Frontal cortex (tissue), 3 donors: ENCODE measurements at regions not wholly inside any gene's neighbourhood (a gene's known extent, or its start where the extent isn't known, plus 50 kb on each side); places are given as distances from the start of the nearest gene placed in this dataset.
A peak's percentile ranks its signal among the peaks of the same experiment; 100 is the strongest.
"Not testable (repeated sequence)": the region's sequence is repeated elsewhere in the genome, so short reads cannot be mapped to it uniquely, and the experiment has no call there.

Experiments used
- DNase-seq, 2 donors: peaks; one replicate each; pipeline ENCODE4 v3.0.0; 2012; ENCODE audit warnings: low spot score in 2 of 2
- FAIRE-seq: peaks from 2 replicates; lab custom pipeline; 2012; peaks lifted over from hg19 to GRCh38; lab: Jason Lieb, UNC
- donor health status: control.
- donor health status: control.
- donor health status: control.

GRCh38 chr6:74057326-74057725 is 361.3 kb downstream of the CD109 start:
- FAIRE-seq, result no peak
- no peak for DNase-seq

GRCh38 chr6:74054190-74054589 is 358.2 kb downstream of the CD109 start:
- FAIRE-seq (no peak), DNase-seq (no peak)

- DNase-seq (no peak), FAIRE-seq (no peak)
Observed at GRCh38 chr6:74050921-74051320, 354.9 kb downstream of the CD109 start.

- no peak for FAIRE-seq
- no peak for DNase-seq
Observed at GRCh38 chr6:74048387-74048786, 352.4 kb downstream of the CD109 start.

- DNase-seq (no peak), FAIRE-seq (no peak)
Observed at GRCh38 chr6:74044417-74045096, 348.6 kb downstream of the CD109 start.

- DNase-seq (no peak), FAIRE-seq (no peak)
Observed at GRCh38 chr6:74041420-74041819, 345.4 kb downstream of the CD109 start.

GRCh38 chr6:74018825-74019224 is 322.8 kb downstream of the CD109 start:
- FAIRE-seq (no peak), DNase-seq (no peak)

- no peak for DNase-seq
- no peak for FAIRE-seq
Observed at GRCh38 chr6:74015427-74015826, 319.4 kb downstream of the CD109 start.

GRCh38 chr6:74000666-74001490 is 304.9 kb downstream of the CD109 start:
- FAIRE-seq, result no peak
- no peak for DNase-seq

GRCh38 chr6:73990609-73991238 is 294.7 kb downstream of the CD109 start:
- FAIRE-seq, DNase-seq: not testable (repeated sequence)

GRCh38 chr6:73989428-73989827 is 293.4 kb downstream of the CD109 start:
- FAIRE-seq (no peak), DNase-seq (no peak)

- DNase-seq, result no peak
- FAIRE-seq, result no peak
Observed at GRCh38 chr6:73985891-73986290, 289.9 kb downstream of the CD109 start.

GRCh38 chr6:73984571-73985210 is 288.7 kb downstream of the CD109 start:
- no peak for DNase-seq

GRCh38 chr6:73983367-73983766 is 287.4 kb downstream of the CD109 start:
- DNase-seq, result no peak
- no peak for FAIRE-seq

More at GRCh38 chr6:73984571-73985210, 288.7 kb downstream of the CD109 start:
- FAIRE-seq, result no peak

- DNase-seq (no peak), FAIRE-seq (no peak)
Observed at GRCh38 chr6:73980096-73980495, 284.1 kb downstream of the CD109 start.

- no peak for DNase-seq
- FAIRE-seq, result no peak
Observed at GRCh38 chr6:73978330-73978729, 282.3 kb downstream of the CD109 start.

- FAIRE-seq, DNase-seq: not testable (repeated sequence)
Observed at GRCh38 chr6:73972518-73972917, 276.5 kb downstream of the CD109 start.

GRCh38 chr6:73969971-73970970 is 274.3 kb downstream of the CD109 start:
- peak in 1 of 2 donors; percentile 18 for DNase-seq

GRCh38 chr6:73968221-73968757 is 272.3 kb downstream of the CD109 start:
- FAIRE-seq (no peak), DNase-seq (no peak)

More at GRCh38 chr6:73969971-73970970, 274.3 kb downstream of the CD109 start:
- no peak for FAIRE-seq
